GM10266 (cell line): ENCODE measurements at regions not wholly inside any gene's neighbourhood (a gene's known extent, or its start where the extent isn't known, plus 50 kb on each side); places are given as distances from the start of the nearest gene placed in this dataset.

ENCODE experiments used
- DNase-seq: peaks from one replicate; pipeline ENCODE4 v3.0.0; 2012; ENCODE audit errors: extremely low spot score
- TF ChIP-seq, protein P1 (sequence below): IDR thresholded peaks from 2 replicates; pipeline ENCODE4 v1.5.1; 2012; ENCODE audit warnings: mild to moderate bottlenecking, low read depth; ENCODE audit not compliant: control insufficient read depth, insufficient read depth; ENCODE audit errors: missing control alignments

DNA sequence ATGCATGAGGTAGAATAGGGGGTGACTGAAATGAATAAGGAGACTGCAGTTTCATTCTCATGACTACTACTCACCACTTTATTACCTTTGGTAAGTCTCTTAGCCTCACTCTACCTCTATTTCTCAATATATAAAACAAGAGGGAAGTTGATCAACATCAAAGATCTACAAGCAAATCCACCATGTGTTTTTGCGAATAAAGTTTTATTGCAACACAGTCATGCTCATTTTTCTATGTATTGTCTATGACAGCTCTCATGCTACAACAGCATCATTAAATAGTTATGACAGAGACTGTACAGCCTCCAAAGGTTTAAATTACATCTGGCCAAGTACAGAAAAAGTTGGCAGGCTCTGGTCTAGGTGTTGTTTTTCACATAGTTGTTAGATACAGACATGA is 72.6 kb upstream of the CPEB2 start:
- TF ChIP-seq, protein P1, sequence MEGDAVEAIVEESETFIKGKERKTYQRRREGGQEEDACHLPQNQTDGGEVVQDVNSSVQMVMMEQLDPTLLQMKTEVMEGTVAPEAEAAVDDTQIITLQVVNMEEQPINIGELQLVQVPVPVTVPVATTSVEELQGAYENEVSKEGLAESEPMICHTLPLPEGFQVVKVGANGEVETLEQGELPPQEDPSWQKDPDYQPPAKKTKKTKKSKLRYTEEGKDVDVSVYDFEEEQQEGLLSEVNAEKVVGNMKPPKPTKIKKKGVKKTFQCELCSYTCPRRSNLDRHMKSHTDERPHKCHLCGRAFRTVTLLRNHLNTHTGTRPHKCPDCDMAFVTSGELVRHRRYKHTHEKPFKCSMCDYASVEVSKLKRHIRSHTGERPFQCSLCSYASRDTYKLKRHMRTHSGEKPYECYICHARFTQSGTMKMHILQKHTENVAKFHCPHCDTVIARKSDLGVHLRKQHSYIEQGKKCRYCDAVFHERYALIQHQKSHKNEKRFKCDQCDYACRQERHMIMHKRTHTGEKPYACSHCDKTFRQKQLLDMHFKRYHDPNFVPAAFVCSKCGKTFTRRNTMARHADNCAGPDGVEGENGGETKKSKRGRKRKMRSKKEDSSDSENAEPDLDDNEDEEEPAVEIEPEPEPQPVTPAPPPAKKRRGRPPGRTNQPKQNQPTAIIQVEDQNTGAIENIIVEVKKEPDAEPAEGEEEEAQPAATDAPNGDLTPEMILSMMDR = no peak
- no peak for DNase-seq

DNA sequence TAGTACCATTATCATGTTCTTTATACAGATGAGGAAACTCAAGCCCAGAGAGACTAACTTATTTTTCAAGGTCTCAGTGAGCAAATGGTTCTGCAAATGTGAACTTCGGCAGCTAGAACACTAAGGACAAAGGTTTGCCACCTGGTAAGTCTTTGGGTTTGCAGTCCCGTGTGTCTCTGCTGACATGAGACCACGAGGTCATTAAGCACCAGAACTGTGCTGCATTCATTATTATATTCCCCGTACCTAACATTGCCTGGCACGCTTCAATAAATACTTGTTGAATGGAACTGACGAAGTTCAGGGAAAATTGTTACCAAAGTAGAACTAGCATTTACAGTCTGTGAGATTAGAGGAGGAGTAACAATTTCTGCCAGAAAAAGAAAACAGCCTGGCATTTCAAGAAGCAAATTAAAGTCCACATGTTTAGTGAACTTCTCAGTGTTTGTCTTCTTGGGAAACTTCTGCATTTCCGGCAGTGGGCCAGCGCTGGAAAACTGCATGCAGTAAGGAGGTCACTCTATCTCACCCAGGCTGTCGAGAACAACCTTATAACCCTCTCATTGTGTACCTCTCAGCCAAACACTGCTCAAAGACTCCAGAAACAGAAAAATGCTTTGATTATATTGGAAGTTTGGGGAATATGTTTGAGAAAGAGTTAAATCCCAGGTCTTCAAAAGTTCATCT is 67.4 kb upstream of the CPEB2 start:
- TF ChIP-seq, protein P1 = no peak
- no peak for DNase-seq

DNA sequence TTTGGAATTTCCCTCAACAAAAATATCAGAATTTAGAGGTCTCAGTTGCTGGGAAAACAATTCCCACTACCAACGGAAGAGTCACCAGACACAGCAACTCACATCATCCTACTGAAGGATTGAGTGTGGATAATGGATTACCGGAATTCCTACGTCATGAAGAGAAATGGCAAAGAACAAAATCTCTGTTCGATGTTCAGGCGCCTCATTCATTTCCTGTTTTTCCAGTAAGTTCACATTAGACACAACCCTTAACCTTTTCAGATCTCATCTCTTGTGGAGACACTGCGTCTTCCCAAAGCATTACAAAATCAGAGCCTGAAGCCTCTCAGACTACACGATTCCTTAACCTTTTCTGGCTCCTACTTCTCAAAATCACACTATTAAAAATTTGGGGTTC is 58.5 kb upstream of the CPEB2 start:
- TF ChIP-seq, protein P1 = no peak
- DNase-seq = no peak

DNA sequence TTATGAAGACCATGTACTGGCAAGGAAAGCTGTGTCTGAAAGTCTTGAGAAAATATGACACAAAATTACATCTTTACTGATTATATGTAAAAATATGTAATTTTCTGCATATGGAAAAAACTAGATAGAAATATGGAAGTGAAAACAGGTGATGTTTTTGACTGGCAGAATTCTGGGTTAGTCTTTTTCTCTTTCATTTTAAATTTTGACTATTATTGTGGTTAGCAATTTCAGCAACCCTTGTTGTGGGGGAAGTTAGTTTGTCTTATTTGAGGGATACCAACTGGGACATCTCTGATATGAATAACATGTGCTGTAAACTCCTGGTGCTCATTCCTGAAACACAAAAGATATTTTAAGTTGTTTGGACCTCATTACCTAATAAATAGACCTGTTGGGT is 49.9 kb upstream of the CPEB2 start:
- DNase-seq = no peak
- TF ChIP-seq, protein P1 = no peak
